CD14-positive monocyte (primary cell): ENCODE measurements at regions not wholly inside any gene's neighbourhood (a gene's known extent, or its start where the extent isn't known, plus 50 kb on each side); places are given as distances from the start of the nearest gene placed in this dataset.
A peak's percentile ranks its signal among the peaks of the same experiment; 100 is the strongest.

Source experiments
- DNase-seq, 3 donors: peaks; one replicate each; pipeline ENCODE4 v3.0.0-alpha.2; 2011 to 2022
- H2AFZ ChIP-seq: 2 replicates; pipeline ENCODE4 v1.6.0; 2012; ENCODE audit warnings: mild to moderate bottlenecking, low read depth, low read length, inconsistent platforms; ENCODE audit not compliant: insufficient read depth, poor library complexity, severe bottlenecking
- H3K27ac ChIP-seq, 2 donors: 1 replicate in 1 of 2; 2 replicates in 1 of 2; pipeline ENCODE4 v1.5.1; 2012 to 2013; ENCODE audit warnings: low read length in 2 of 2, control low read depth in 1 of 2, inconsistent platforms in 1 of 2, low read depth in 1 of 2, mild to moderate bottlenecking in 1 of 2
- H3K27me3 ChIP-seq, 2 donors: one replicate each; pipeline versions ENCODE4 v1.6.0 to v1.6.1; 2011 to 2013; ENCODE audit warnings: low read length in 2 of 2; ENCODE audit not compliant: control insufficient read depth in 2 of 2, insufficient read depth in 2 of 2
- H3K36me3 ChIP-seq, 2 donors: replicated peaks in 1 of 2; 1 replicate in 1 of 2; 2 replicates in 1 of 2; pipeline versions ENCODE4 v1.5.1 to v1.6.1; 2012 to 2013; ENCODE audit warnings: low read length in 2 of 2, control low read depth in 1 of 2, inconsistent platforms in 1 of 2, mild to moderate bottlenecking in 1 of 2; ENCODE audit not compliant: insufficient read depth in 2 of 2, control insufficient read depth in 1 of 2
- H3K4me1 ChIP-seq, 2 donors: 1 replicate in 1 of 2; 2 replicates in 1 of 2; pipeline versions ENCODE4 v1.5.1 to v1.6.1; 2012 to 2013; ENCODE audit warnings: low read length in 2 of 2, control low read depth in 1 of 2, inconsistent platforms in 1 of 2, mild to moderate bottlenecking in 1 of 2, moderate library complexity in 1 of 2; ENCODE audit not compliant: insufficient read depth in 2 of 2, control insufficient read depth in 1 of 2
- H3K4me2 ChIP-seq: replicated peaks from 2 replicates; pipeline ENCODE3; 2012; ENCODE audit warnings: low read length, moderate library complexity, mild to moderate bottlenecking; ENCODE audit not compliant: poor library complexity, severe bottlenecking; ENCODE audit errors: extremely low read depth
- H3K4me3 ChIP-seq, 3 experiments: fragments of 200-600 bp in 1 of 3; sonication (generic) in 1 of 3; replicated peaks in 1 of 3; 1 replicate in 2 of 3; 2 replicates in 1 of 3; pipeline ENCODE4 v1.5.1; 2011 to 2013; ENCODE audit warnings: low read length in 3 of 3, mild to moderate bottlenecking in 3 of 3, control low read depth in 2 of 3, low read depth in 2 of 3, inconsistent platforms in 1 of 3, moderate library complexity in 1 of 3
- H3K79me2 ChIP-seq: 2 replicates; pipeline ENCODE4 v1.6.0; 2012; ENCODE audit warnings: mild to moderate bottlenecking, control low read depth, inconsistent platforms, low read length, moderate library complexity; ENCODE audit not compliant: insufficient read depth
- H3K9ac ChIP-seq: 2 replicates; pipeline ENCODE4 v1.6.0; 2017; ENCODE audit warnings: low read length, mild to moderate bottlenecking; ENCODE audit not compliant: insufficient read depth, poor library complexity, severe bottlenecking
- H3K9me3 ChIP-seq, 2 donors: replicated peaks in 1 of 2; 1 replicate in 1 of 2; 2 replicates in 1 of 2; pipeline versions ENCODE4 v1.5.1 to v1.6.1; 2012 to 2013; ENCODE audit warnings: low read length in 2 of 2, control low read depth in 1 of 2; ENCODE audit not compliant: control insufficient read depth in 1 of 2, insufficient read depth in 1 of 2
- H4K20me1 ChIP-seq: 2 replicates; pipeline ENCODE4 v1.6.0; 2012; ENCODE audit warnings: mild to moderate bottlenecking, low read length, control low read depth, moderate library complexity; ENCODE audit not compliant: insufficient read depth
- H3K27ac Mint-ChIP-seq, 7 donors: one replicate each; pipeline ENCODE4 v1.8.0; 2020; ENCODE audit warnings: mild to moderate bottlenecking in 7 of 7, mixed read lengths in 7 of 7, moderate library complexity in 6 of 7, inconsistent platforms in 2 of 7
- H3K27me3 Mint-ChIP-seq, 3 donors: one replicate each; pipeline ENCODE4 v1.8.0; 2021 to 2022; ENCODE audit warnings: low read depth in 3 of 3, mild to moderate bottlenecking in 3 of 3, mixed read lengths in 3 of 3, moderate library complexity in 3 of 3, inconsistent platforms in 1 of 3
- H3K36me3 Mint-ChIP-seq, 2 donors: one replicate each; pipeline ENCODE4 v1.8.0; 2020; ENCODE audit warnings: mixed read lengths in 2 of 2, inconsistent platforms in 1 of 2, mild to moderate bottlenecking in 1 of 2
- H3K4me1 Mint-ChIP-seq: one replicate; pipeline ENCODE4 v1.8.0; 2020; ENCODE audit warnings: mild to moderate bottlenecking, mixed read lengths
- H3K4me3 Mint-ChIP-seq, 2 donors: one replicate each; pipeline ENCODE4 v1.8.0; 2020; ENCODE audit warnings: mild to moderate bottlenecking in 2 of 2, mixed read lengths in 2 of 2, moderate library complexity in 1 of 2
- H3K9me3 Mint-ChIP-seq, 7 donors: one replicate each; pipeline ENCODE4 v1.8.0; 2020 to 2022; ENCODE audit warnings: mixed read lengths in 7 of 7, mild to moderate bottlenecking in 6 of 7, moderate library complexity in 6 of 7, inconsistent platforms in 2 of 7
- WGBS: methylation state at CpG from one replicate; pipeline ENCODE4 v1.1.5; 2013; ENCODE audit warnings: missing lambda C conversion rate; ENCODE audit not compliant: insufficient coverage; 5-methylcytosine and 5-hydroxymethylcytosine counted together
- intact Hi-C, 2 donors: fragments of 100-400 bp; cut with micrococcal nuclease; formaldehyde crosslinking; loops; one replicate each; pipeline versions ENCODE4 v1.15.0 to v1.15.1; 2023
- TF ChIP-seq, protein P1 (sequence below): fragments of 200-600 bp; IDR thresholded peaks from one replicate; pipeline ENCODE4 v1.8.0; 2022; ENCODE audit warnings: antibody characterized with exemption, mild to moderate bottlenecking

DNA sequence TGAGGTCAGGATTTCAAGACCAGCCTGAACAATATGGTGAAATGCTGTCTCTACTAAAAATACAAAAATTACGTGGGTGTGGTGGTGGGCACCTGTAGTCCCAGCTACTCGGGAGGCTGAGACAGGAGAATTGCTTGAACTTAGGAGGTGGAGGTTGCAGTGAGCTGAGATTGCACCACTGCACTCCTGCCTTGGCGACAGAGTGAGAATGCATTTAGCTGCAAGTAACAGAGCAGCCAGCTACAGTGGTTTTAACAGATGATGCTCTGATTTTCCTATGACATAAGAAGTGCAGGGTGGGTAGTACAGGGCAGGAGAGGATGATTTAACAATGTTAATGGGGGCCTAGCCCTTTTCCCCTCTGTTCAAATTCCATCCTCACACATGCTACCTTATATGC, 267.9 kb downstream of the RPLP1 start:
- TF ChIP-seq, protein P1, sequence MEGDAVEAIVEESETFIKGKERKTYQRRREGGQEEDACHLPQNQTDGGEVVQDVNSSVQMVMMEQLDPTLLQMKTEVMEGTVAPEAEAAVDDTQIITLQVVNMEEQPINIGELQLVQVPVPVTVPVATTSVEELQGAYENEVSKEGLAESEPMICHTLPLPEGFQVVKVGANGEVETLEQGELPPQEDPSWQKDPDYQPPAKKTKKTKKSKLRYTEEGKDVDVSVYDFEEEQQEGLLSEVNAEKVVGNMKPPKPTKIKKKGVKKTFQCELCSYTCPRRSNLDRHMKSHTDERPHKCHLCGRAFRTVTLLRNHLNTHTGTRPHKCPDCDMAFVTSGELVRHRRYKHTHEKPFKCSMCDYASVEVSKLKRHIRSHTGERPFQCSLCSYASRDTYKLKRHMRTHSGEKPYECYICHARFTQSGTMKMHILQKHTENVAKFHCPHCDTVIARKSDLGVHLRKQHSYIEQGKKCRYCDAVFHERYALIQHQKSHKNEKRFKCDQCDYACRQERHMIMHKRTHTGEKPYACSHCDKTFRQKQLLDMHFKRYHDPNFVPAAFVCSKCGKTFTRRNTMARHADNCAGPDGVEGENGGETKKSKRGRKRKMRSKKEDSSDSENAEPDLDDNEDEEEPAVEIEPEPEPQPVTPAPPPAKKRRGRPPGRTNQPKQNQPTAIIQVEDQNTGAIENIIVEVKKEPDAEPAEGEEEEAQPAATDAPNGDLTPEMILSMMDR: no peak
- Histone ChIP-seq H3K4me1 (peaks cover 88 to 97% of the 10 kb centered on the region in 2 donors), H3K9ac (peak overlapping the region; percentile 79), H3K36me3 (no peaks in the 10 kb centered on the region), H4K20me1 (no peaks in the 10 kb centered on the region), H3K4me2 (peak overlapping the region; percentile 43), H3K27me3 (no peaks in the 10 kb centered on the region), H3K4me3 (peak overlapping the region in 1 of 3 experiments; percentile 18), H3K79me2 (no peaks in the 10 kb centered on the region), H3K27ac (peak overlapping the region; percentile 95), H2AFZ (no peak overlapping the region), H3K9me3 (no peaks in the 10 kb centered on the region)
- peak overlapping the region; percentile 99 to 100 (median 100) for H3K27ac Mint-ChIP-seq
- intact Hi-C loops: loop anchor here in 1 of 2 donors (10.0 kb wide), 1 partner anchor 744 kb away; no protein-coding TSS in a partner anchor
- H3K9me3 Mint-ChIP-seq: peaks cover 0 to 12% (median 7%) of the 10 kb centered on the region in 7 donors
- WGBS: 60% methylated on average over 2 of the region's 3 CpGs
- peaks cover 3 to 4% of the 10 kb centered on the region in 2 donors for H3K36me3 Mint-ChIP-seq
- peaks cover 0 to 4% (median 0%) of the 10 kb centered on the region in 3 donors for H3K27me3 Mint-ChIP-seq
- peak overlapping the region in 1 of 2 donors; percentile 66 for H3K4me3 Mint-ChIP-seq
- H3K4me1 Mint-ChIP-seq: peaks cover 93% of the 10 kb centered on the region
- DNase-seq: peak in 2 of 3 donors; percentile 23 to 46

GRCh38 chr15:69722924-69723323, 270.3 kb downstream of the RPLP1 start:
- H3K9ac ChIP-seq: peak overlapping the region; percentile 6
- no peaks in the 10 kb centered on the region for H3K27me3 ChIP-seq
- H3K4me3 Mint-ChIP-seq: peak overlapping the region; percentile 23 to 24
- peaks cover 3 to 4% of the 10 kb centered on the region in 2 donors for H3K36me3 Mint-ChIP-seq
- WGBS: 0% methylated on average over 4 of the region's 5 CpGs
- H3K4me2 ChIP-seq: no peak overlapping the region
- peaks cover 0 to 4% (median 2%) of the 10 kb centered on the region in 3 donors for H3K27me3 Mint-ChIP-seq
- H3K9me3 ChIP-seq: no peaks in the 10 kb centered on the region
- H3K27ac Mint-ChIP-seq: peak overlapping the region; percentile 87 to 100 (median 100)
- H3K27ac ChIP-seq: peak overlapping the region; percentile 52 to 95
- H3K4me1 ChIP-seq: peaks cover 93 to 96% of the 10 kb centered on the region in 2 donors
- H3K79me2 ChIP-seq: no peaks in the 10 kb centered on the region
- H4K20me1 ChIP-seq: no peaks in the 10 kb centered on the region
- peak in 2 of 3 donors; percentile 51 to 53 for DNase-seq
- intact Hi-C loops: loop anchor here in 1 of 2 donors (10.0 kb wide), 1 partner anchor 742 kb away; no protein-coding TSS in a partner anchor
- no peaks in the 10 kb centered on the region for H3K36me3 ChIP-seq
- peak overlapping the region in 1 of 3 experiments; percentile 20 for H3K4me3 ChIP-seq
- H3K9me3 Mint-ChIP-seq: peaks cover 0 to 9% (median 4%) of the 10 kb centered on the region in 7 donors
- no peak overlapping the region for H2AFZ ChIP-seq
- peaks cover 96% of the 10 kb centered on the region for H3K4me1 Mint-ChIP-seq
- TF ChIP-seq, protein P1: no peak
